RWPE1 (cell line): ENCODE measurements at regions not wholly inside any gene's neighbourhood (a gene's known extent, or its start where the extent isn't known, plus 50 kb on each side); places are given as distances from the start of the nearest gene placed in this dataset.

Source experiments
- CTCF ChIA-PET: fragments of 350-600 bp; sonication (Branson Sonifier 250); formaldehyde crosslinking; extraction: SDS; loops from one replicate; lab custom pipeline; 2021; lab: Yijun Ruan, JAX
- POLR2A ChIA-PET: fragments of 400-600 bp; formaldehyde crosslinking; extraction: SDS; loops from one replicate; lab custom pipeline; 2020; ENCODE audit warnings: antibody characterized with exemption; ENCODE audit not compliant: low non-redundant PET; lab: Yijun Ruan, JAX
- DNase-seq: peaks from one replicate; pipeline ENCODE4 v3.0.0; 2012; ENCODE audit warnings: low spot score
- H3K27ac ChIP-seq: fragments of 450-650 bp; 2 replicates; pipeline ENCODE4 v1.5.1; 2017
- CTCF ChIP-seq: fragments of 450-650 bp; conservative IDR thresholded peaks from 2 replicates; pipeline ENCODE4 v1.5.1; 2017; ENCODE audit warnings: low read depth, mild to moderate bottlenecking

- no peak for DNase-seq
- CTCF ChIA-PET = no interaction called here
- no peak overlapping the region for H3K27ac ChIP-seq
- no peak for TF ChIP-seq CTCF
- POLR2A ChIA-PET = no interaction called here
Observed at GRCh38 chr10:37679465-37679864, 177.9 kb downstream of the ZNF248 start.

DNA sequence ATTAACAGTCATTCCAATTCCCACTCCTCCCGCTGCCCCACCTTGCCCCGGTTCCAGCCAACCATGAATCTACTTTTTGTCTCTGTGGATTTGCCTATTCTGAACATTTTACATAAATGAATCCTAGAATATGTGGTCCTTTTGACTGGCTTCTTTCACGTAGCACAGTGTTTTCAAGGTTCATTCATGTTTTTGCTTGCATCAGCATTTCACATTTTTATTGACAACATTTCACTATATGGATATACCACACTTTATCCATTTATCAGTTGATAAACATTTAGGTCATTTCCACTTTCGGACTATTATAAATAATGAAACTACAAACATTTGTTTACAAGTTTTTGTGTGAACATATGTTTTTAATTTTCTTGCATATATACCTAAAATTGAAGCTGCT, 182.0 kb downstream of the ZNF248 start:
- ChIA-PET POLR2A (no interaction called here), CTCF (no interaction called here)
- no peak for TF ChIP-seq CTCF

GRCh38 chr10:37671802-37672201, 185.6 kb downstream of the ZNF248 start:
- CTCF ChIA-PET = no interaction called here
- POLR2A ChIA-PET = no interaction called here
- no peak for TF ChIP-seq CTCF
- no peak overlapping the region for H3K27ac ChIP-seq
- no peak for DNase-seq

More for the DNA sequence above, 182.0 kb downstream of the ZNF248 start:
- no peak for DNase-seq
- H3K27ac ChIP-seq = no peak overlapping the region

GRCh38 chr10:37667736-37668135, 189.7 kb downstream of the ZNF248 start:
- no peak for DNase-seq
- H3K27ac ChIP-seq = no peak overlapping the region
- ChIA-PET POLR2A (no interaction called here), CTCF (no interaction called here)
- TF ChIP-seq CTCF = no peak

DNA sequence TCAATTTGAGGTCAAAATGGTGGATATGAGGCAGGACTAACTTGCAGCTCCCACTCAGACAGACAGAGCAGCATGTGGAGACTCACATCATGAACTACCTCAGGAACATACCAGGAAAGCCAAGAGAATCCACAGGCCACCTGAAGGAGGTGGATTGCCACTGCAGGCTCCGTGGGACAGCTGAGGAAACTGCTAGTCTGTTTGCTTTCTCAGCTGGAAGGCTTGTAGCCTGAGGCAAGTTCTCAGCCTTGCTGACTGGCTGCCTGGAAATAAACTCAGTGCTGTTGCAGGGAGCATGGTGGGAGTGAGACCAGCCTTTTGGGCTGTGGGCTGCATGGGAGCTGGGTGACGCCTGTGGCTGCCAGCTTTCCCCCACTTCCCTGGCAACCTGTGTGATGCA, 202.9 kb downstream of the ZNF248 start:
- no peak for TF ChIP-seq CTCF
- H3K27ac ChIP-seq = no peak overlapping the region
- CTCF ChIA-PET = no interaction called here
- DNase-seq = no peak
- POLR2A ChIA-PET = no interaction called here

GRCh38 chr10:37643187-37643586, 214.2 kb downstream of the ZNF248 start:
- TF ChIP-seq CTCF = no peak
- CTCF ChIA-PET = no interaction called here
- no peak overlapping the region for H3K27ac ChIP-seq
- POLR2A ChIA-PET = no interaction called here
- no peak for DNase-seq

DNA sequence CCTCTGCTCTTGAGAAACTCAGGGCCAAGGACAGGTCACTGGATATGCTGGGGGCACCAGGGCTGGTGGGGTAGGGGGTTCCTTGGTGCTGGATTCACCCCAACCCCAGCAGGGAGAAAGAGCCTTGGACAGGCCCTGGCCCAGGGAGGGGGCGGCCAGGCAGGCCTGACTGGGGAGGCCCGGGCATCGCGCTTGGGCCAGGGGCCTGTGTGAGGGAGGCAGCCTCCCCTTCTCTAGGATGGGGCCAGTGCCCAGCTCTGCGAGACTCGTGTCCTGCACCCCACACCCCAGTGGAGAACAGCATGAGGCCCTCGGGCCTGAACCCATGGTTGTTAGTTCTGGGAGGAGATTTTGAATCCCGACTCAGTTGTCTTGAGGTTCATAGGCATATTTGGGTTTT, 217.1 kb downstream of the ZNF248 start:
- CTCF ChIA-PET = no interaction called here
- POLR2A ChIA-PET = no interaction called here

More for the DNA sequence above, 217.1 kb downstream of the ZNF248 start:
- no peak overlapping the region for H3K27ac ChIP-seq
- TF ChIP-seq CTCF = no peak
- no peak for DNase-seq
